IPS DF 4.7 (cell line): ENCODE measurements at regions not wholly inside any gene's neighbourhood (a gene's known extent, or its start where the extent isn't known, plus 50 kb on each side); places are given as distances from the start of the nearest gene placed in this dataset.

Experiments
- DNase-seq: peaks from one replicate; pipeline ENCODE4 v3.0.0-alpha.2; 2013; ENCODE audit warnings: low spot score; ENCODE audit errors: extremely low read depth

GRCh38 chr1:193707271-193708021 lies 521.0 kb upstream of the B3GALT2 start:
- DNase-seq: no peak

GRCh38 chr1:193706766-193707165 lies 520.4 kb upstream of the B3GALT2 start:
- DNase-seq: no peak

GRCh38 chr1:193705554-193705981 lies 519.2 kb upstream of the B3GALT2 start:
- no peak for DNase-seq

GRCh38 chr1:193703655-193704054 lies 517.2 kb upstream of the B3GALT2 start:
- no peak for DNase-seq

- no peak for DNase-seq
Measured at GRCh38 chr1:193703121-193703520, 516.7 kb upstream of the B3GALT2 start.

GRCh38 chr1:193701759-193702158 lies 515.3 kb upstream of the B3GALT2 start:
- no peak for DNase-seq

GRCh38 chr1:193700710-193701355 lies 514.4 kb upstream of the B3GALT2 start:
- DNase-seq: no peak

GRCh38 chr1:193699261-193699660 lies 512.8 kb upstream of the B3GALT2 start:
- no peak for DNase-seq

- no peak for DNase-seq
Measured at GRCh38 chr1:193697776-193698175, 511.4 kb upstream of the B3GALT2 start.

- no peak for DNase-seq
Measured at GRCh38 chr1:193697115-193697762, 510.8 kb upstream of the B3GALT2 start.

GRCh38 chr1:193694741-193695140 lies 508.3 kb upstream of the B3GALT2 start:
- no peak for DNase-seq

- DNase-seq: no peak
Measured at GRCh38 chr1:193685986-193686385, 499.6 kb upstream of the B3GALT2 start.

GRCh38 chr1:193681422-193681821 lies 495.0 kb upstream of the B3GALT2 start:
- no peak for DNase-seq

- no peak for DNase-seq
Measured at GRCh38 chr1:193680924-193681316, 494.5 kb upstream of the B3GALT2 start.

GRCh38 chr1:193680247-193680923 lies 494.0 kb upstream of the B3GALT2 start:
- no peak for DNase-seq

- DNase-seq: no peak
Measured at GRCh38 chr1:193677874-193678273, 491.5 kb upstream of the B3GALT2 start.

GRCh38 chr1:193676996-193677549 lies 490.7 kb upstream of the B3GALT2 start:
- DNase-seq: no peak

GRCh38 chr1:193674292-193674944 lies 488.0 kb upstream of the B3GALT2 start:
- no peak for DNase-seq

- no peak for DNase-seq
Measured at GRCh38 chr1:193666485-193667083, 480.2 kb upstream of the B3GALT2 start.

- no peak for DNase-seq
Measured at GRCh38 chr1:193663965-193664364, 477.6 kb upstream of the B3GALT2 start.

- no peak for DNase-seq
Measured at GRCh38 chr1:193662030-193662429, 475.6 kb upstream of the B3GALT2 start.
